CD4-positive, alpha-beta T cell treated with Interleukin-21 for 1 hour (primary cell): ENCODE measurements at regions not wholly inside any gene's neighbourhood (a gene's known extent, or its start where the extent isn't known, plus 50 kb on each side); places are given as distances from the start of the nearest gene placed in this dataset.
"Not testable (repeated sequence)": the region's sequence is repeated elsewhere in the genome, so short reads cannot be mapped to it uniquely, and the experiment has no call there.

Source experiments
- DNase-seq: peaks from one replicate; pipeline ENCODE4 v3.0.0-alpha.2; 2020

- no peak for DNase-seq
Measured at GRCh38 chr22:46026899-46027210, 49.9 kb upstream of the WNT7B start.

- DNase-seq: no peak
Measured at GRCh38 chr22:46027211-46028105, 50.5 kb upstream of the WNT7B start.

- DNase-seq: no peak
Measured at GRCh38 chr22:46028106-46028991, 51.4 kb upstream of the WNT7B start.

- DNase-seq: no peak
Measured at GRCh38 chr22:46029036-46029435, 52.1 kb upstream of the WNT7B start.

GRCh38 chr22:46029574-46030200 lies 52.7 kb upstream of the WNT7B start:
- no peak for DNase-seq

- no peak for DNase-seq
Measured at GRCh38 chr22:46030231-46030880, 53.4 kb upstream of the WNT7B start.

GRCh38 chr22:46031066-46031465 lies 54.1 kb upstream of the WNT7B start:
- DNase-seq: no peak

- DNase-seq: no peak
Measured at GRCh38 chr22:46031557-46031956, 54.6 kb upstream of the WNT7B start.

GRCh38 chr22:46031965-46032851 lies 55.2 kb upstream of the WNT7B start:
- no peak for DNase-seq

- DNase-seq: no peak
Measured at GRCh38 chr22:46033256-46034200, 56.6 kb upstream of the WNT7B start.

- DNase-seq: not testable (repeated sequence)
Measured at GRCh38 chr22:46034480-46034879, 57.5 kb upstream of the WNT7B start.

- no peak for DNase-seq
Measured at GRCh38 chr22:46035380-46035741, 58.4 kb upstream of the WNT7B start.

GRCh38 chr22:46035742-46036557 lies 59.0 kb upstream of the WNT7B start:
- peak; percentile 100 for DNase-seq

GRCh38 chr22:46036558-46037408 lies 59.8 kb upstream of the WNT7B start:
- DNase-seq: peak; percentile 71

- DNase-seq: no peak
Measured at GRCh38 chr22:46038174-46038487, 61.2 kb upstream of the WNT7B start.

- DNase-seq: no peak
Measured at GRCh38 chr22:46038516-46039430, 61.8 kb upstream of the WNT7B start.

GRCh38 chr22:46039535-46039934 lies 62.6 kb upstream of the WNT7B start:
- no peak for DNase-seq
